CD4-positive, alpha-beta T cell treated with Interleukin-21 for 1 hour (primary cell): ENCODE measurements at regions not wholly inside any gene's neighbourhood (a gene's known extent, or its start where the extent isn't known, plus 50 kb on each side); places are given as distances from the start of the nearest gene placed in this dataset.

ENCODE experiments used
- DNase-seq: peaks from one replicate; pipeline ENCODE4 v3.0.0-alpha.2; 2020

- DNase-seq = peak; percentile 50
Measured at GRCh38 chr12:65556676-65557437, 267.4 kb upstream of the HMGA2 start.

- DNase-seq = no peak
Measured at GRCh38 chr12:65557438-65558181, 266.7 kb upstream of the HMGA2 start.

- no peak for DNase-seq
Measured at GRCh38 chr12:65560286-65560685, 264.0 kb upstream of the HMGA2 start.

GRCh38 chr12:65561798-65562382 lies 262.4 kb upstream of the HMGA2 start:
- no peak for DNase-seq

GRCh38 chr12:65565601-65566560 lies 258.4 kb upstream of the HMGA2 start:
- no peak for DNase-seq

GRCh38 chr12:65566751-65567150 lies 257.5 kb upstream of the HMGA2 start:
- no peak for DNase-seq

GRCh38 chr12:65567820-65568219 lies 256.5 kb upstream of the HMGA2 start:
- no peak for DNase-seq

GRCh38 chr12:65568517-65568916 lies 255.8 kb upstream of the HMGA2 start:
- no peak for DNase-seq

GRCh38 chr12:65570451-65571130 lies 253.7 kb upstream of the HMGA2 start:
- no peak for DNase-seq

- no peak for DNase-seq
Measured at GRCh38 chr12:65574867-65575266, 249.4 kb upstream of the HMGA2 start.

GRCh38 chr12:65584016-65584415 lies 240.3 kb upstream of the HMGA2 start:
- no peak for DNase-seq

GRCh38 chr12:65585648-65586602 lies 238.4 kb upstream of the HMGA2 start:
- no peak for DNase-seq

GRCh38 chr12:65586796-65587195 lies 237.5 kb upstream of the HMGA2 start:
- DNase-seq = no peak

GRCh38 chr12:65590318-65590717 lies 234.0 kb upstream of the HMGA2 start:
- no peak for DNase-seq

GRCh38 chr12:65592416-65592815 lies 231.9 kb upstream of the HMGA2 start:
- no peak for DNase-seq

GRCh38 chr12:65593239-65593701 lies 231.0 kb upstream of the HMGA2 start:
- DNase-seq = no peak

GRCh38 chr12:65594409-65594808 lies 229.9 kb upstream of the HMGA2 start:
- no peak for DNase-seq

GRCh38 chr12:65595016-65595560 lies 229.2 kb upstream of the HMGA2 start:
- no peak for DNase-seq

- no peak for DNase-seq
Measured at GRCh38 chr12:65596514-65597091, 227.7 kb upstream of the HMGA2 start.

GRCh38 chr12:65597527-65597926 lies 226.8 kb upstream of the HMGA2 start:
- no peak for DNase-seq
